Natural killer cell (primary cell): ENCODE measurements at regions not wholly inside any gene's neighbourhood (a gene's known extent, or its start where the extent isn't known, plus 50 kb on each side); places are given as distances from the start of the nearest gene placed in this dataset.

Experiments used
- ATAC-seq, 3 donors: fragments of 150-1000 bp in 2 of 3; fragments of 200-7000 bp in 1 of 3; cut with Tn5 transposase; 1 replicate in 1 of 3; 2 replicates in 2 of 3; pipeline ENCODE4 v1.10.0; 2021; ENCODE audit warnings: mild to moderate bottlenecking in 2 of 3, moderate library complexity in 2 of 3
- DNase-seq, 2 donors: peaks; one replicate each; pipeline versions ENCODE4 v3.0.0 to v3.0.0-alpha.2; 2013 to 2021; ENCODE audit warnings: mixed read lengths in 1 of 2
- H3K27ac ChIP-seq: one replicate; pipeline ENCODE4 v1.5.1; 2013; ENCODE audit warnings: mild to moderate bottlenecking, low read length
- H3K27me3 ChIP-seq: one replicate; pipeline ENCODE4 v1.6.1; 2013; ENCODE audit warnings: low read length; ENCODE audit not compliant: control insufficient read depth, insufficient read depth
- H3K36me3 ChIP-seq: one replicate; pipeline ENCODE4 v1.6.1; 2013; ENCODE audit warnings: low read length; ENCODE audit not compliant: control insufficient read depth, insufficient read depth
- H3K4me1 ChIP-seq: one replicate; pipeline ENCODE4 v1.6.1; 2013; ENCODE audit warnings: low read length; ENCODE audit not compliant: control insufficient read depth, insufficient read depth
- H3K4me3 ChIP-seq: one replicate; pipeline ENCODE4 v1.5.1; 2013; ENCODE audit warnings: low read length
- H3K9me3 ChIP-seq: one replicate; pipeline ENCODE4 v1.6.1; 2013; ENCODE audit warnings: low read length; ENCODE audit not compliant: control insufficient read depth, insufficient read depth
- H3K27ac Mint-ChIP-seq, 2 donors: one replicate each; pipeline ENCODE4 v1.8.0; 2022; ENCODE audit warnings: mild to moderate bottlenecking in 2 of 2, mixed read lengths in 2 of 2, moderate library complexity in 1 of 2
- H3K27me3 Mint-ChIP-seq, 2 donors: one replicate each; pipeline ENCODE4 v1.8.0; 2022; ENCODE audit warnings: low read depth in 2 of 2, mixed read lengths in 2 of 2
- H3K36me3 Mint-ChIP-seq: one replicate; pipeline ENCODE4 v1.8.0; 2022; ENCODE audit warnings: mixed read lengths
- H3K4me1 Mint-ChIP-seq, 2 donors: one replicate each; pipeline ENCODE4 v1.8.0; 2022; ENCODE audit warnings: mixed read lengths in 2 of 2
- H3K4me3 Mint-ChIP-seq: one replicate; pipeline ENCODE4 v1.8.0; 2022; ENCODE audit warnings: mild to moderate bottlenecking, moderate library complexity, mixed read lengths
- H3K9me3 Mint-ChIP-seq, 2 donors: one replicate each; pipeline ENCODE4 v1.8.0; 2022; ENCODE audit warnings: mixed read lengths in 2 of 2
- WGBS: methylation state at CpG from one replicate; pipeline ENCODE4 v1.1.7; 2013; ENCODE audit warnings: missing lambda C conversion rate; ENCODE audit not compliant: insufficient coverage; 5-methylcytosine and 5-hydroxymethylcytosine counted together
- intact Hi-C: fragments of 100-400 bp; cut with micrococcal nuclease; formaldehyde crosslinking; loops from one replicate; pipeline ENCODE4 v1.14.2; 2022
- TF ChIP-seq, protein P1 (sequence below): fragments of 200-600 bp; IDR thresholded peaks from one replicate; pipeline ENCODE4 v1.8.0; 2022; ENCODE audit warnings: antibody characterized with exemption

DNA sequence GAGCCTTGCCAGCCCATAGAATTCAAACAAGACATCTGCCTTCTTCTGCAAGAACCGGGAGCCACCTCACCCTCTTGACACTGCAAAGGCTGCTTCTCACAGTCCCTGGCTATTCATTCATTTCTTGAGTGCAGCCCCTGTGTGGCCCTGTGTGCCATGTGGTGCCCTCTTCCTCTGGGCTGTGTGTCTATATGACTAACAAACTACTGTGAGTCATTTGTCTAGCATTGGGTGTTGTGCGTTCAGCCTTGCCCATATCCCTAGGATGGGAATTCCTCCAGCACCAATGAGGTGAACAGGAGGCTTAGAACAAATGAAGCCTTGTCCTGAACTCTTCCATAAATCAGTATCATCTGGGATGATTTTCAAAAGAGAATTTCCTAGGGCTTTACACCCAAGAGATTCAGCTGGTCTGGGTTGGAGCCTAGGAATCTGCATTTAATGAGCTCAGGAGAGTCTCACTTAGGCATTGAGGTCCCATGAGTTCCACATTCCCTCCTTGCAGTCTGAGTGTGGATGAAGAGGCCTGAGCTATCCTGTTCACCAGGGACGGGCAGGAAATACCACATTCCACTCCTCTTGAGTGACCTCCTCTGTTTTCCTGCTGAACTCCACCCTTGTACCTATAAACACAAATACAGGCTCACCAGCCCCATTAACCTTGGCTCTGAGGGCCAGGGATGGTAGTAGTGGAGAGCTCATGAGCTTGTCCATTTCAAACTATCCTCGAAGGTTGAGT, 308.7 kb upstream of the N4BP1 start:
- H3K4me3 ChIP-seq: no peak overlapping the region
- 66% methylated on average over 3 of the region's 4 CpGs for WGBS
- H3K36me3 Mint-ChIP-seq: no peaks in the 10 kb centered on the region
- ATAC-seq (no peak), DNase-seq (no peak)
- TF ChIP-seq, protein P1, sequence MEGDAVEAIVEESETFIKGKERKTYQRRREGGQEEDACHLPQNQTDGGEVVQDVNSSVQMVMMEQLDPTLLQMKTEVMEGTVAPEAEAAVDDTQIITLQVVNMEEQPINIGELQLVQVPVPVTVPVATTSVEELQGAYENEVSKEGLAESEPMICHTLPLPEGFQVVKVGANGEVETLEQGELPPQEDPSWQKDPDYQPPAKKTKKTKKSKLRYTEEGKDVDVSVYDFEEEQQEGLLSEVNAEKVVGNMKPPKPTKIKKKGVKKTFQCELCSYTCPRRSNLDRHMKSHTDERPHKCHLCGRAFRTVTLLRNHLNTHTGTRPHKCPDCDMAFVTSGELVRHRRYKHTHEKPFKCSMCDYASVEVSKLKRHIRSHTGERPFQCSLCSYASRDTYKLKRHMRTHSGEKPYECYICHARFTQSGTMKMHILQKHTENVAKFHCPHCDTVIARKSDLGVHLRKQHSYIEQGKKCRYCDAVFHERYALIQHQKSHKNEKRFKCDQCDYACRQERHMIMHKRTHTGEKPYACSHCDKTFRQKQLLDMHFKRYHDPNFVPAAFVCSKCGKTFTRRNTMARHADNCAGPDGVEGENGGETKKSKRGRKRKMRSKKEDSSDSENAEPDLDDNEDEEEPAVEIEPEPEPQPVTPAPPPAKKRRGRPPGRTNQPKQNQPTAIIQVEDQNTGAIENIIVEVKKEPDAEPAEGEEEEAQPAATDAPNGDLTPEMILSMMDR: no peak
- H3K4me1 Mint-ChIP-seq: no peaks in the 10 kb centered on the region
- H3K27me3 Mint-ChIP-seq: no peaks in the 10 kb centered on the region
- H3K4me3 Mint-ChIP-seq: no peak overlapping the region
- H3K27ac ChIP-seq: no peak overlapping the region
- intact Hi-C loops: no loop called here
- H3K4me1 ChIP-seq: no peaks in the 10 kb centered on the region
- peaks cover 2 to 3% of the 10 kb centered on the region in 2 donors for H3K9me3 Mint-ChIP-seq
- no peak overlapping the region for H3K27ac Mint-ChIP-seq
- H3K9me3 ChIP-seq: no peaks in the 10 kb centered on the region
- H3K27me3 ChIP-seq: no peaks in the 10 kb centered on the region
- no peaks in the 10 kb centered on the region for H3K36me3 ChIP-seq

DNA sequence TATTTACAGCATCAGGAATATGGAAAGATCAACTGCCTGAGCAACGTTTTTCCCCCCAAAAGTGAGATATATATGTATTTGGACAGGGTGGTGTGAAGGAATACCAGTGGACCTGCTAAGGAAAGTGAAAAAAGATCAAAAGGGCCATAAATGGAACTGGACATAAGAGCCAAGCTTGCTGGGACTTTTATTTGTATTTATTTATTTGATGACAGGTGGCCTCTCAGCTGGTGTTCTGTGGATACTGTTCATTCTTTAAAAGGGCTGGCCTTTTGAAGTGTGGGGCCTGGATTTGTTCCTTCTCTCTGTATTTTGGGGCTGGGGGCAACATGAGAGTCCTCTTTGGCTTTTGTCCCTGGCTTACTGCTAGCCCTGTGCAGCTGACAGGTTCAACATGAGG, 306.6 kb upstream of the N4BP1 start:
- H3K9me3 Mint-ChIP-seq: no peaks in the 10 kb centered on the region
- 53% methylated on average over 1 of the region's 1 CpG for WGBS
- no peaks in the 10 kb centered on the region for H3K27me3 Mint-ChIP-seq
- intact Hi-C loops: no loop called here
- ATAC-seq (no peak), DNase-seq (no peak)
- H3K36me3 ChIP-seq: no peaks in the 10 kb centered on the region
- H3K4me3 ChIP-seq: no peak overlapping the region
- H3K27ac Mint-ChIP-seq: no peak overlapping the region
- no peaks in the 10 kb centered on the region for H3K9me3 ChIP-seq
- no peaks in the 10 kb centered on the region for H3K36me3 Mint-ChIP-seq
- H3K27ac ChIP-seq: no peak overlapping the region
- H3K4me1 Mint-ChIP-seq: no peaks in the 10 kb centered on the region
- H3K27me3 ChIP-seq: no peaks in the 10 kb centered on the region
- TF ChIP-seq, protein P1: no peak
- H3K4me1 ChIP-seq: no peaks in the 10 kb centered on the region
- H3K4me3 Mint-ChIP-seq: no peak overlapping the region

DNA sequence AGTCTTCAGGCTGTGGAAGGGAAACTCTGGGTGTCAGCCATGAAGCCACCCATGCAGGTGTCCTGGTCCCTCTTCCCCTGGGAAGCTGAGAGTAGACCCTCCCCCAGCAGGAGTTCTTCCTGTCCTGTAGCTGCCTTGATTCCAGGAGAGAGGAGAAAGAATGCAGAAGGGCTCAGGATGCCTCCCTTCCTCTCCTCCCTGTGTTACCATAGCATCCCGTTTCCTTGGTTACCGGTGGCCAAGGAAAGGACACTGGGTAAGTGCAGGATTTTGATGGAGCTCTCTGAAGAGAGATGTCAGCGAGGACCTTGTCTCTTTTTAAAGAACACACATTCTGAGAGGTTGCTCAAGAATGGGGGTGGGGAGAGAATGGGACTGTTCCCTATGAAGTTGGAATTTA, 304.1 kb upstream of the N4BP1 start:
- ATAC-seq (no peak), DNase-seq (no peak)
- Histone ChIP-seq H3K9me3 (no peaks in the 10 kb centered on the region), H3K4me3 (no peak overlapping the region), H3K27ac (no peak overlapping the region), H3K36me3 (no peaks in the 10 kb centered on the region), H3K27me3 (no peaks in the 10 kb centered on the region), H3K4me1 (no peaks in the 10 kb centered on the region)
- WGBS: 64% methylated on average over 1 of the region's 3 CpGs
- no peaks in the 10 kb centered on the region for H3K36me3 Mint-ChIP-seq
- intact Hi-C loops: no loop called here
- no peak overlapping the region for H3K4me3 Mint-ChIP-seq
- no peaks in the 10 kb centered on the region for H3K4me1 Mint-ChIP-seq
- TF ChIP-seq, protein P1: no peak
- no peak overlapping the region for H3K27ac Mint-ChIP-seq
- no peaks in the 10 kb centered on the region for H3K9me3 Mint-ChIP-seq
- H3K27me3 Mint-ChIP-seq: no peaks in the 10 kb centered on the region

DNA sequence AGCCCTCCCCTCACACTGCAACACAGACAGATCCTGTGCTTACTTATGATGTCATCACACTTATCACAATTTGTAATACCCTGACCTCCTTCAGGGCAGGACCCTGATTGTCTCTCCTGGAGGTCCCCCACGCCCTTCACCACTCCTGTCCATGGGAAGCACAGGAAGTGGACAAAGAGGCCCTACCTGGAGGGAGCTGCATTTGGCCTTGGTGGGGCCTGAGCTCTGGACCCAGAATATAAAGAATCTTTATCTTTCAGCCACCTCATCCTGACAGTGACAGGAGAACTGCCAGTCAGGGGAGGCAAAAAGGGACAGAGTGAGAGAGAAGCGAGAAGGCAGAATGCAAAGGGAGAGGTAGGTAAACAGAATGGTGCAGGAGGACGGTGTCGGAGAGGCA, 303.4 kb upstream of the N4BP1 start:
- TF ChIP-seq, protein P1: no peak
- no peak overlapping the region for H3K4me3 ChIP-seq
- Mint-ChIP-seq H3K27ac (no peak overlapping the region), H3K36me3 (no peaks in the 10 kb centered on the region), H3K4me1 (no peaks in the 10 kb centered on the region), H3K27me3 (no peaks in the 10 kb centered on the region), H3K9me3 (no peaks in the 10 kb centered on the region), H3K4me3 (no peak overlapping the region)
- DNase-seq: no peak
- no peaks in the 10 kb centered on the region for H3K27me3 ChIP-seq
- WGBS: 77% methylated on average over 4 of the region's 4 CpGs
- ATAC-seq: no peak
- no peaks in the 10 kb centered on the region for H3K9me3 ChIP-seq
- H3K4me1 ChIP-seq: no peaks in the 10 kb centered on the region
- H3K27ac ChIP-seq: no peak overlapping the region
- no peaks in the 10 kb centered on the region for H3K36me3 ChIP-seq
- intact Hi-C loops: no loop called here
